Activated naive CD8-positive, alpha-beta T cell treated with anti-CD3 and anti-CD28 coated beads, Interleukin-2, amount 50 U/mL, for 24 hours (primary cell): ENCODE measurements at regions not wholly inside any gene's neighbourhood (a gene's known extent, or its start where the extent isn't known, plus 50 kb on each side); places are given as distances from the start of the nearest gene placed in this dataset.

Experiments
- ATAC-seq: fragments of 150-1000 bp; cut with Tn5 transposase; one replicate; pipeline ENCODE4 v1.10.0; 2021
- DNase-seq: peaks from one replicate; pipeline ENCODE4 v3.0.0; 2021
- H3K27ac Mint-ChIP-seq: one replicate; pipeline ENCODE4 v1.8.0; 2021; ENCODE audit warnings: mild to moderate bottlenecking, mixed read lengths
- H3K27me3 Mint-ChIP-seq: one replicate; pipeline ENCODE4 v1.8.0; 2021; ENCODE audit warnings: mixed read lengths
- H3K36me3 Mint-ChIP-seq: one replicate; pipeline ENCODE4 v1.8.0; 2021; ENCODE audit warnings: low read depth, mixed read lengths
- H3K4me1 Mint-ChIP-seq: one replicate; pipeline ENCODE4 v1.8.0; 2021; ENCODE audit warnings: mixed read lengths
- H3K4me3 Mint-ChIP-seq: one replicate; pipeline ENCODE4 v1.8.0; 2021; ENCODE audit warnings: mild to moderate bottlenecking, moderate library complexity, mixed read lengths
- H3K9me3 Mint-ChIP-seq: one replicate; pipeline ENCODE4 v1.8.0; 2021; ENCODE audit warnings: mixed read lengths

DNA sequence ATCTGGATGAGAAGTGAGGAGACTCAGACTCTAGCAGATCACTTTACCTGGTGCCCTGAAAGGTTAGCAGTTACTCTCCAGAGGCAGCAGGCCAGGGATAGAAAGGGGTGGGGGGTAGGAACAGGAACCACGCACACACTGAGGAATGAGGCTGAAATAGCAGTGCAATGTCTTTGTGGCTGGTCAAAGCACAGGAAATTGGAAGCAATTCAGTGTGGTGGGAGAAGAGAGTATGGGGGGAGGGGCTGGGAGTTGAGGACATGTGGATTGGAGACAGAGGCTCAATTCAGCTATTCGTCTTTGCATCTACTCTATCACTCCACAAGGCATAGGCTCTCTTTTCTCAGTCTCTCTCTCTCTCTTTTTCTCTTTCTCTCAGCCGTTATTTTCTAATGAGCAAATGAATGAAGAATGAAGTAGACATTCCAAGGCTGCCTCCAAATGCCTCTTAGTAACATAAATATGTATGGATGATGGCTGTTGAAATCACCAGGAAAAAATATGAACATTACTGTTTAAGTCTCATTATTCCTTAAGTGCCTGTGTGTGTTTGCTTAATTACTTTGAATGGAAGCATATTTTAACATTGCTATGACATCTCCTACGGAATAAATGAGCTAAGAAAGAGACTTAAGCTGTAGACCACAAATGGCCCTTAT is 979.4 kb downstream of the TSN start:
- DNase-seq (no peak), ATAC-seq (no peak)
- H3K36me3 Mint-ChIP-seq = no peaks in the 10 kb centered on the region
- no peaks in the 10 kb centered on the region for H3K27me3 Mint-ChIP-seq
- H3K27ac Mint-ChIP-seq = no peak overlapping the region
- H3K4me1 Mint-ChIP-seq = no peaks in the 10 kb centered on the region
- H3K9me3 Mint-ChIP-seq = peaks cover 8% of the 10 kb centered on the region
- no peak overlapping the region for H3K4me3 Mint-ChIP-seq

DNA sequence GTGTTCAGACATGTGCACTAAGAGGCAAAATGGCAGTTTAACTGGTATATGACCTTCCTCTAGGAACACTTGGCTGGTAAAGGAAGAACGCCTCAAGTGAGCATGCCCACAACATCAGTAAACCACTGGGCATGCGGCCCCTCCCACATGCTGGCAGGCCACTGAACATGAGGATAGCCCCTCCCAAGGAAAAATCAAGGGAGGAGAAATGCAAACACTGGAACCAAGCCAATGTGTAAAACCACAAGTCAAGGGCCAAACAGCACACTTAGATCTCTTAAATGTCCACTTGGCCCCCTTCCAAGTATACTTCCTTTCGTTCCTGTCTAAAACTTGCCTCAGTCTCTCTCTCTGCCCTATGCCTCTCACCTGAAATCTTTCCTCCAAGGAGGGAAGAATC is 980.8 kb downstream of the TSN start:
- no peak for DNase-seq
- Mint-ChIP-seq H3K27ac (no peak overlapping the region), H3K27me3 (no peaks in the 10 kb centered on the region), H3K9me3 (peaks cover 8% of the 10 kb centered on the region), H3K4me1 (no peaks in the 10 kb centered on the region), H3K36me3 (no peaks in the 10 kb centered on the region), H3K4me3 (no peak overlapping the region)
- no peak for ATAC-seq

DNA sequence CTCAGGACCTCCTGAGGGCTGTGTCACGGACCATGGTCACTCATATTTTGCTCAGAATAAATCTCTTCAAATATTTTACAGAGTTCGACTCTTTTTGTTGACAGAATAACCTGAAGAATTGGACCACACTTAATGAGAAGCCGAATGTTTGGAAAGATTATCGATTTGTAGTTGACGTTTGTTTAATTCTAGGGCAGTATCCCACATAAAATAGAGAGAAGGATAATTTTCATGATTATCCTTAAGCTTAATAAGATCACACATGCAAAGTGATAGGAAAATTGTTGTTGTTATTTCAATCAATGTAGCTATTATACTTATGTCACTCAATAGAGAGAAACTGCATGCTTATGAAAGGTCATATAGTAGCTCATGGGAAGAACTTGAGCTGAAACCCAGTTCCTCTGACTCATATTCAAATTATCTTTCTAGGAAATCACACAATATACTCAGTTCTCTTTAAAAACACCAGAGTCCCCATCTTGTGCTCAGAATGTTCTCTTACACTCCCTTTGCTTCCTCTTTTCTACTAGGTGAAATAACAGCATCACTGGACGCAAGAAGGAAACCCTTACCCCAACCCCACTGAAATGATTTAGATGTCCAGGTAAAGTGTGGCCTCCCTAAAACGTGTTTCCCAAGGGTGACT is 982.1 kb downstream of the TSN start:
- Mint-ChIP-seq H3K27ac (no peak overlapping the region), H3K4me3 (no peak overlapping the region), H3K9me3 (peaks cover 8% of the 10 kb centered on the region), H3K4me1 (no peaks in the 10 kb centered on the region), H3K27me3 (no peaks in the 10 kb centered on the region), H3K36me3 (no peaks in the 10 kb centered on the region)
- ATAC-seq (no peak), DNase-seq (no peak)

DNA sequence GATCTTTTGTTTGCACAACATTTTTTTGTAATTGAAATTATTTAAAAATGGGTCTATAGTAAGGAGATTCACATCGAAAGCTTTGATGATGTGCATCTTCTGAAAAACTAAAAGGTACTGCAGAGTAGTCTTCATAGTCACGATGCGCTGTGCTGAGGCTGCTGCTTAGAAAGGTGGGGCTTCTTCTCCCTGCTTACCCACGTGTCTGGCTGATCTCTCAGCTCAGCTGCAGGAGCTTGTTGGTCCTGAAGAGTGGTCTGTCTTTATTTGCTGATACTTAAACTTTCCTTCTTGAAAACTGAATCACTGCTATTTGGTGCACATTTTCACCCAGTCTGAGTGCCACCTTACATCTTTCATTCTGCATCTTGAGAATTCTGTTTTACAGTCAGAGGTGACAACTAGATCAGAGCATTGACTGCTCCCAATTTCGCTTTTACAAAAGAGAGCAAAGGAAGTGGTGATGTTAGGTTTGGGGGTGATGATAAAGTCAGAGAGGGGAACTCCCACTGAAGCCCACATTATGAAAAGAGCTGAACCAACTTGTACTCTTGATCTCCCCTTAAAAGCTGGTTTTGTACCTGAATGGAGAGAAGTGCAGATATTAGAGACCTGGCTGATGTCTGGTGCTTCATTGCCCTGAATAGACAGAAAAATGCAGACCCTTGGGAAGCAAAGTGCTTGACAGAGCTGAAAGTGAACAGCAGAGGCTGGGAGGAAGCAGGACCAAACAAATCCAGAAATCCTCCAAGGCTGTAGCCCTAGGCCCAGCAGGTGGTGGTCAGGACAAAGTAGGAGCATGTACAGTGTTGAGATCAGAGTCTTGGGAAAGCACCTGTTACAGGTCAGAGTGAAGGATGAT is 984.5 kb downstream of the TSN start:
- Mint-ChIP-seq H3K4me3 (no peak overlapping the region), H3K9me3 (peaks cover 8% of the 10 kb centered on the region), H3K27ac (no peak overlapping the region), H3K4me1 (no peaks in the 10 kb centered on the region), H3K36me3 (no peaks in the 10 kb centered on the region), H3K27me3 (no peaks in the 10 kb centered on the region)
- DNase-seq = no peak
- no peak for ATAC-seq

DNA sequence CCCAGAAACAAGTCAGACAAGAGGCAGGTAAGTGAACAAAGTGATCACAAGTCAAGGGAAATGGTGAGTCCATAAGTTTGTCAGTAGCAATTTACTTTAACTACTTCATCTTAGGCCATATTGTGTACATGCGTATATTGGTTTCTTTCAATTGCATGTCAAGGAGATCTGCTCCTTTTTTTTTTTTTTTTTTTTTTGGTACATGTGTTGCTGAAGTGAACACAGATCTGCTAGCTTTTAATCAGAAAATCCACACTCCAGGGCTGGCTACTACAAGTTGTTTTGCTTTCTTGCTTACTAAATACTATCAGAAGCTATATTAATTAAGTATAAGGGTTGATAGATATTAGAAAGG is 985.1 kb downstream of the TSN start:
- ATAC-seq = no peak
- Mint-ChIP-seq H3K36me3 (no peaks in the 10 kb centered on the region), H3K4me1 (no peaks in the 10 kb centered on the region), H3K9me3 (peaks cover 8% of the 10 kb centered on the region), H3K4me3 (no peak overlapping the region), H3K27me3 (no peaks in the 10 kb centered on the region), H3K27ac (no peak overlapping the region)
- DNase-seq = no peak

DNA sequence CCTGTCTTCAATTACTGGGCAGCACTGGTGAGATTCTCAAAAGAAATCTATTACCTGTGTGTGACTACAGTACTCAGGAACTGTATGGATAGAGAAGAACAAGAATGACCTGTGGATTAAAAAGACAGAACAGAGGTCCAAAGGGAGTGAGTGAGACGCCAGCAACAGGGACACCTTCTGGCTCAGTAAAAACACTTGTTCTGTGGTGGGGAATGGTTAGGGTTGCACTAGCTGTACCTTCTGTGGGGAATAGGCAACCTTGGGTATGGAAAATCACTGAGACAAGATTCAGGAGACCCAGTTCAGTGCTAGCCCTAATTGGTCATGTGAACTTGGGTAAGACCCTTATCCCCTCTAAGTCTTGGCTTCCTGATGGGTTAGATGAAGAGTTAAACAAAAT is 986.0 kb downstream of the TSN start:
- Mint-ChIP-seq H3K27me3 (no peaks in the 10 kb centered on the region), H3K27ac (no peak overlapping the region), H3K36me3 (no peaks in the 10 kb centered on the region), H3K4me1 (no peaks in the 10 kb centered on the region), H3K4me3 (no peak overlapping the region), H3K9me3 (peaks cover 8% of the 10 kb centered on the region)
- ATAC-seq = no peak
- no peak for DNase-seq

DNA sequence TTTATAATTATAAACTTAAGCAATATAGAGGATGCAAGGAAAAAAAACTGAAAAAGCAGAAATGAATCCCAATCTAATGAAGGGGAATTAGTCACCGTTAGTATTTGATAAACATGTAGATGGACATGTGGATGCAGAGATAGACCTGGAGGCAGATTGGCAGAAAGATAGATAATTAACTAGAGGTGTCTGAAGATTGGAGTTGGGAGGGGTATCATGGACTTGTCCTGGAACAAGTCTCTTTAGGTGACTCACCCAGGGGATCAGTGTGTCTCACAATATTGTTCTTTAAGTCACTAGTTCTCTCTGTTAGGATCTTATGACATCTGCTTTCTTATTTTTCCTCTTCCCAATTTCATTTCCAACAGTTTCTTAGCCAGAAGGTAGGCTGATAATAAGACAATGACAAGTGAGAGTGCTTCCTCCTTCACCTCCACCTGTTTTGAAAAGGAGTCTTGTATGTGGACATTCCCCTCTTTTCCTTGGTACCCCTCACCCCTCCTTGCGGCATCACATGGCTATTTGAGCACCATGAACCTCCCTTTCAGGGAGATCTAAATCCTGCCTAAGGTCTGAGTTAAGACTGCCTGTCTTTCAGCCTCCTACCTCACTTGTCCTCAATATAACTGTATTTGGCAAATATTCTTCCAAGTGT is 987.7 kb downstream of the TSN start:
- DNase-seq = no peak
- H3K27me3 Mint-ChIP-seq = no peaks in the 10 kb centered on the region
- H3K36me3 Mint-ChIP-seq = no peaks in the 10 kb centered on the region
- no peak overlapping the region for H3K4me3 Mint-ChIP-seq
- no peak overlapping the region for H3K27ac Mint-ChIP-seq
- peaks cover 7% of the 10 kb centered on the region for H3K9me3 Mint-ChIP-seq
- H3K4me1 Mint-ChIP-seq = no peaks in the 10 kb centered on the region
- ATAC-seq = no peak

DNA sequence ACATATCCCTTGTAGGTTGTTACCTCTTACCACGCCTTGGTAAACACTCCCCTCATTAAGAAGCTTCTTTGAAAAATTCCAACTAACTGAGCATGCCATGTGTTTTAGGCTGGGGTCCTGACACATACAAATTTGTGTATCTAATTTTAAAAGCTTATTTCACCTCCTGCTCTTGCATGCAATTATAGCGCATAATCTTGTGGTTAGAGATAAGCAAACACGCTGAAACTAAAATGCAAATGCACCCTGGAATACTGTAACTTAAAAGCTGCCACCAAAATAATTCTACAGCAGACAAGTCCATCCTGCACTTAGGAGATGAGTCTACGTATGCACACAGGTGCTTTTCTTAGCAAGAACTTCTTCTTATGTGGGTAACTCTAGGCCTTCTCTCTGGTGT is 990.2 kb downstream of the TSN start:
- no peaks in the 10 kb centered on the region for H3K36me3 Mint-ChIP-seq
- DNase-seq = no peak
- no peak overlapping the region for H3K27ac Mint-ChIP-seq
- no peak for ATAC-seq
- peaks cover 8% of the 10 kb centered on the region for H3K9me3 Mint-ChIP-seq
- H3K27me3 Mint-ChIP-seq = no peaks in the 10 kb centered on the region
- no peaks in the 10 kb centered on the region for H3K4me1 Mint-ChIP-seq
- H3K4me3 Mint-ChIP-seq = no peak overlapping the region

DNA sequence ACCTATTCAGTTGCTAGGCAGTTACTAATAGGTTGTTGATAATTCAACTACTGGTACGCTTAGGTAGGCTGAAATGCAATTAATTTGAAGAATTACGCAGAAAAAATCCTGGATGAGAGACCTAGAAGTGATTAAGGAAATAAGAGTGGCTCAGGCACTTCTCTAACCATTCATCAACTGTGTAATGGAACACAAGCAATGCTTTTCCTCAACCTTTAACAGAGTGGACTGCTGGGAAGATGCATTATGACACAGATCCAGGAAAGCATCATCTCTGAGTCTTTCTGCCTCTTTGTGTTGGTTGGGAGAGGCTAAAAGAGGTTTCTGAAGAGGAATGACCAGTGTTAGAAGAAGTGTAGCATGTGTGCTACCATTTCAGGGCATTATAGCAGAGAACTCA is 992.2 kb downstream of the TSN start:
- Mint-ChIP-seq H3K4me3 (no peak overlapping the region), H3K27ac (no peak overlapping the region), H3K9me3 (peaks cover 16% of the 10 kb centered on the region), H3K27me3 (no peaks in the 10 kb centered on the region), H3K4me1 (no peaks in the 10 kb centered on the region), H3K36me3 (no peaks in the 10 kb centered on the region)
- no peak for DNase-seq
- no peak for ATAC-seq

DNA sequence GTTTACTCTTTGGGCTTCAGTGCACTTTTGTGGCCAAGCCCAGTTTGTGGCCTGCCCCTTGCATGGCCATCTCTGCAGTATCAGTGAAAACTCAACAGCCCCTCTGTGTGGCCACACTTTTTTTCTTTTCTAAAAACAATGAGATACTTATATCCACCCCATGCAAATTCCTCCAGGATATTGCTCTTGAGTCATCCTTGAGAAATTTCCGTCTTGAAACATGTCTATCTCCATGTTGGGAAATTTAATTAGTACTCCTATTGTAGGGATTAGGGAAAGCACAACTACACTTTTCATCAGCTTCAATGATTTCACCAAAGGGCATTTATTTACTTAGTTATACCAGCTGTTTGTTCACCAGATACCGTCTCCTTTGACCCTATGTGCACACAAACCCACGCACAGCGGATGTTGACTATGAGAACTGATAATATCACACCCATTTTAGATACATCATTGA is 993.1 kb downstream of the TSN start:
- ATAC-seq = no peak
- H3K27ac Mint-ChIP-seq = no peak overlapping the region
- H3K4me1 Mint-ChIP-seq = no peaks in the 10 kb centered on the region
- H3K4me3 Mint-ChIP-seq = no peak overlapping the region
- H3K27me3 Mint-ChIP-seq = no peaks in the 10 kb centered on the region
- H3K36me3 Mint-ChIP-seq = no peaks in the 10 kb centered on the region
- DNase-seq = no peak
- peaks cover 16% of the 10 kb centered on the region for H3K9me3 Mint-ChIP-seq

DNA sequence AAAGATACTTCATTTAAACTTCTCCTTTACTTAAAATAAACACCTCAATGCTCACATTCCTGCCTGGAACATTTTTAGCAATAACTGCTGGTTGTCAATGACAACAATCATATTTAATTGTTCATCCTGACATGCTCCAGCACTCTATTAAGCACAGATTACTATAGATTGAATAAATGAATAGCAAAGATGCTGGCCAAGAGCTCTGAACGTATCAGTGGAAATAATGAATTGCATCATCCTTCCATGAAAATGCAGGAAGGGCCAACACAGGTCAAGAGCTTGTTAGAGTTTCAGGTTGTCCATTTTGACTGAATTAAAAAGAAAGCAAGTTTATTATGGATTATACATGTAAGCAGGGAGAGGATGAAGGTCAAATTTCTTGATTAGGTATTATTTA is 994.0 kb downstream of the TSN start:
- H3K9me3 Mint-ChIP-seq = peaks cover 16% of the 10 kb centered on the region
- DNase-seq = no peak
- H3K4me1 Mint-ChIP-seq = no peaks in the 10 kb centered on the region
- no peak overlapping the region for H3K27ac Mint-ChIP-seq
- H3K4me3 Mint-ChIP-seq = no peak overlapping the region
- no peaks in the 10 kb centered on the region for H3K27me3 Mint-ChIP-seq
- no peak for ATAC-seq
- no peaks in the 10 kb centered on the region for H3K36me3 Mint-ChIP-seq

DNA sequence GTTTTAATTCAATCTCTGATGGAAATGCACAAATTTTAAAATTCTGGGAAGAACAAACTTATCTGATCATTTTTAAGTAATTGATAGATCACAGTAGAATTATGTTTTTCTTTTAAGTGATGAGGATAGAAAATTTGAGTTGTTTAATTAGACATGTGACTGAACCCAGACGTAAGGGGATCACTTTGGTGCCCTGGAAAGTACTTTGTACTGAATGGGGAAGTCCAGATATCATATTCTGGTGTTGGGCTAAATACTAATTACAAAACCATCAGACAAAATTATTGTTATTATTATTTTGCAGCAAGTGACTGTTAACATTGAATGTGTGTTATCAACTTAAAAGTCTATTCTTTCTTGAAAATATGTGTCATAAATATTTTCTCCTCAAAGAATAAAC is 994.6 kb downstream of the TSN start:
- Mint-ChIP-seq H3K4me1 (no peaks in the 10 kb centered on the region), H3K36me3 (no peaks in the 10 kb centered on the region), H3K4me3 (no peak overlapping the region), H3K9me3 (peaks cover 16% of the 10 kb centered on the region), H3K27me3 (no peaks in the 10 kb centered on the region), H3K27ac (no peak overlapping the region)
- no peak for DNase-seq
- no peak for ATAC-seq

DNA sequence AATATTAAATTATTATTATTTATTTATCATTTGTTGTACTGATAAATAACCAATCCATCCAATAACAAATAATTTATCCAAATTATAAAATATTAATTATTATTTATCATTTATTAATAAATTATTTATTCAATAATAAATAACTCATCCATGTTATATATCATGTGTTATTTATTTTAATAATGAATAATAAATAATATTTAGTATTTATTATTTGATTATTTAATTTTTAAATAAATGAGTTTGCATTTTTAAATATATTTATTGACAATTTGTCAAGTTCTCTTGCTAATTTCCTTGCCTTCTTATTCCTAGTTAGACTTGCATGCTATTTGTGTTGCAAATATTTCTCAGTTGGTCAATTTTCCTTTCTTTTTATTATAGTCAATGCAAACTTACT is 995.4 kb downstream of the TSN start:
- Mint-ChIP-seq H3K36me3 (no peaks in the 10 kb centered on the region), H3K27me3 (no peaks in the 10 kb centered on the region), H3K4me1 (no peaks in the 10 kb centered on the region), H3K27ac (no peak overlapping the region), H3K9me3 (peaks cover 16% of the 10 kb centered on the region), H3K4me3 (no peak overlapping the region)
- ATAC-seq = no peak
- no peak for DNase-seq

DNA sequence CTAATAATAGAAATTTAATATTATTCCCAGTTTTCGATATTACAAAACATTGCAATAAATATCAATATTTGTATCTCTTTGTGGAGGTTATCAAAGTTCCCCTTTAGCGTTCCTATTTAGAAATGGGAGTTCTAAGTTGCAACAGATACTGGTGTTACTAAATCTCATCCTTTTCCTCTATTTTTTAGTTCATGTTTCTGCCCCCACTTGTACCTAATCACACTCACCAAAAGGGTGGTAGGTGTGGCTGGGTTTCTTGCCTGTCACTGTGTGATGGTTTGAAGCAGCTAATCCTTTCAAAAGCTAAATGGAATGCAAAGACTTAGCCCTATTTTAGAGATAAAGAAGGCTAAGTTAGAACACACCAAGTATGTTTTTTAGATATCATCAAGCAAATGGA is 997.9 kb downstream of the TSN start:
- no peak overlapping the region for H3K27ac Mint-ChIP-seq
- no peak overlapping the region for H3K4me3 Mint-ChIP-seq
- no peaks in the 10 kb centered on the region for H3K27me3 Mint-ChIP-seq
- DNase-seq (no peak), ATAC-seq (no peak)
- H3K36me3 Mint-ChIP-seq = no peaks in the 10 kb centered on the region
- peaks cover 11% of the 10 kb centered on the region for H3K9me3 Mint-ChIP-seq
- no peaks in the 10 kb centered on the region for H3K4me1 Mint-ChIP-seq

DNA sequence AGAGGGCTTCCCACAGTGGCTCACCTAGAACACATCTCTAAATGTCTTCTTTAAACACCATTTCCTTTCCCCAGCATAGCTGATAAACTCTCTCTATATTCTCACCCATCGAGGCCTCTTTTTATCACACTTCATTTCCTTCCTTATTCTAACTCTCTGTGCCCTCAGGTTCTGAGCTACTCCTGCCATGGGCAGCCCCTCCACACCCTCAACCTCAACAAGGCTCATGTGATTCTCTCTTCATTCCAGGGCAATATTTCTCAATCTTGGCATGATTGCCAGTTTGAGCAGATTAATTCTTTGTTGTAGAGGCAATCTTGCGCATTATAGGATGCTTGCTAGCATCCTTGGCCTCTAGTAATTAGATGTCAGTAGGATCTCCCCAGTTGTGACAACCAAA is 999.1 kb downstream of the TSN start:
- no peak overlapping the region for H3K27ac Mint-ChIP-seq
- ATAC-seq (no peak), DNase-seq (no peak)
- peaks cover 8% of the 10 kb centered on the region for H3K9me3 Mint-ChIP-seq
- no peaks in the 10 kb centered on the region for H3K4me1 Mint-ChIP-seq
- H3K4me3 Mint-ChIP-seq = no peak overlapping the region
- H3K36me3 Mint-ChIP-seq = no peaks in the 10 kb centered on the region
- H3K27me3 Mint-ChIP-seq = no peaks in the 10 kb centered on the region
